Bone marrow (tissue), 2 donors: ENCODE measurements at regions not wholly inside any gene's neighbourhood (a gene's known extent, or its start where the extent isn't known, plus 50 kb on each side); places are given as distances from the start of the nearest gene placed in this dataset.

Experiments used
- DNase-seq, 2 donors: peaks; one replicate each; lab custom pipeline; 2025; lab: John Stamatoyannopoulos, UW

GRCh38 chr16:62652441-62653120, 616.3 kb upstream of the CDH8 start:
- DNase-seq = no peak

- DNase-seq = no peak
Measured at GRCh38 chr16:62648256-62648655, 612.0 kb upstream of the CDH8 start.

GRCh38 chr16:62644030-62644812, 608.0 kb upstream of the CDH8 start:
- no peak for DNase-seq

- no peak for DNase-seq
Measured at GRCh38 chr16:62642677-62643076, 606.4 kb upstream of the CDH8 start.

GRCh38 chr16:62639890-62640289, 603.7 kb upstream of the CDH8 start:
- DNase-seq = no peak

- no peak for DNase-seq
Measured at GRCh38 chr16:62638964-62639870, 603.0 kb upstream of the CDH8 start.

GRCh38 chr16:62638324-62638911, 602.2 kb upstream of the CDH8 start:
- no peak for DNase-seq

GRCh38 chr16:62625326-62625725, 589.1 kb upstream of the CDH8 start:
- DNase-seq = no peak

- DNase-seq = no peak
Measured at GRCh38 chr16:62620275-62620674, 584.0 kb upstream of the CDH8 start.

- no peak for DNase-seq
Measured at GRCh38 chr16:62615526-62615925, 579.3 kb upstream of the CDH8 start.

GRCh38 chr16:62610291-62610690, 574.1 kb upstream of the CDH8 start:
- DNase-seq = no peak

- DNase-seq = no peak
Measured at GRCh38 chr16:62602790-62603189, 566.6 kb upstream of the CDH8 start.

- no peak for DNase-seq
Measured at GRCh38 chr16:62597875-62598274, 561.6 kb upstream of the CDH8 start.

GRCh38 chr16:62596584-62596983, 560.3 kb upstream of the CDH8 start:
- no peak for DNase-seq

GRCh38 chr16:62596125-62596524, 559.9 kb upstream of the CDH8 start:
- no peak for DNase-seq

GRCh38 chr16:62586128-62586862, 550.1 kb upstream of the CDH8 start:
- no peak for DNase-seq

GRCh38 chr16:62585041-62585545, 548.9 kb upstream of the CDH8 start:
- DNase-seq = no peak

- DNase-seq = no peak
Measured at GRCh38 chr16:62583414-62583813, 547.2 kb upstream of the CDH8 start.

GRCh38 chr16:62573466-62573865, 537.2 kb upstream of the CDH8 start:
- no peak for DNase-seq

- DNase-seq = no peak
Measured at GRCh38 chr16:62568926-62569325, 532.7 kb upstream of the CDH8 start.

GRCh38 chr16:62565706-62566105, 529.5 kb upstream of the CDH8 start:
- no peak for DNase-seq
